GM18505 (cell line): ENCODE measurements at regions not wholly inside any gene's neighbourhood (a gene's known extent, or its start where the extent isn't known, plus 50 kb on each side); places are given as distances from the start of the nearest gene placed in this dataset.
A peak's percentile ranks its signal among the peaks of the same experiment; 100 is the strongest.

ENCODE experiments used
- ATAC-seq: cut with Tn5 transposase; IDR thresholded peaks from one replicate; pipeline ENCODE4 v1.9.1; 2021; ENCODE audit not compliant: unreplicated experiment
- POLR2A ChIP-seq: IDR thresholded peaks from 4 replicates; pipeline ENCODE4 v1.6.1; 2011; ENCODE audit warnings: borderline replicate concordance; ENCODE audit not compliant: insufficient read depth, insufficient read length; ENCODE audit errors: extremely low read depth

- ATAC-seq = no peak
- no peak for TF ChIP-seq POLR2A
Observed at GRCh38 chr2:128791985-128792320, 473.3 kb upstream of the HS6ST1 start.

- no peak for TF ChIP-seq POLR2A
- no peak for ATAC-seq
Observed at GRCh38 chr2:128792476-128793054, 473.9 kb upstream of the HS6ST1 start.

- no peak for ATAC-seq
- TF ChIP-seq POLR2A = no peak
Observed at GRCh38 chr2:128793404-128793803, 474.7 kb upstream of the HS6ST1 start.

- ATAC-seq = no peak
- TF ChIP-seq POLR2A = no peak
Observed at GRCh38 chr2:128794285-128794684, 475.6 kb upstream of the HS6ST1 start.

- ATAC-seq = no peak
- TF ChIP-seq POLR2A = no peak
Observed at GRCh38 chr2:128796321-128796720, 477.7 kb upstream of the HS6ST1 start.

- TF ChIP-seq POLR2A = no peak
- no peak for ATAC-seq
Observed at GRCh38 chr2:128797092-128797491, 478.4 kb upstream of the HS6ST1 start.

GRCh38 chr2:128797533-128797932, 478.9 kb upstream of the HS6ST1 start:
- TF ChIP-seq POLR2A = no peak
- ATAC-seq = peak; percentile 28

GRCh38 chr2:128797937-128798336, 479.3 kb upstream of the HS6ST1 start:
- ATAC-seq = peak; percentile 55

GRCh38 chr2:128798502-128799283, 480.0 kb upstream of the HS6ST1 start:
- TF ChIP-seq POLR2A = no peak
- no peak for ATAC-seq

More at GRCh38 chr2:128797937-128798336, 479.3 kb upstream of the HS6ST1 start:
- no peak for TF ChIP-seq POLR2A

GRCh38 chr2:128799284-128799552, 480.6 kb upstream of the HS6ST1 start:
- TF ChIP-seq POLR2A = no peak
- no peak for ATAC-seq

- no peak for TF ChIP-seq POLR2A
- no peak for ATAC-seq
Observed at GRCh38 chr2:128799730-128800129, 481.1 kb upstream of the HS6ST1 start.

- no peak for TF ChIP-seq POLR2A
- ATAC-seq = no peak
Observed at GRCh38 chr2:128801576-128801975, 482.9 kb upstream of the HS6ST1 start.

- TF ChIP-seq POLR2A = no peak
- ATAC-seq = no peak
Observed at GRCh38 chr2:128803222-128803621, 484.6 kb upstream of the HS6ST1 start.

- TF ChIP-seq POLR2A = no peak
- no peak for ATAC-seq
Observed at GRCh38 chr2:128805237-128805636, 486.6 kb upstream of the HS6ST1 start.

GRCh38 chr2:128805918-128806317, 487.2 kb upstream of the HS6ST1 start:
- no peak for TF ChIP-seq POLR2A
- ATAC-seq = no peak

GRCh38 chr2:128807317-128807716, 488.6 kb upstream of the HS6ST1 start:
- TF ChIP-seq POLR2A = no peak
- no peak for ATAC-seq
